ENCODE measurements at regions not wholly inside any gene's neighbourhood (a gene's known extent, or its start where the extent isn't known, plus 50 kb on each side); places are given as distances from the start of the nearest gene placed in this dataset.
"Not testable (repeated sequence)": the region's sequence is repeated elsewhere in the genome, so short reads cannot be mapped to it uniquely, and the experiment has no call there.

- ChIA-PET POLR2A (no interaction called here), CTCF (no interaction called here)
- WGBS (ENCODE audit: insufficient coverage): 43% methylated on average over 1 of the region's 1 CpG
- ATAC-seq (replicated peaks in 1 of 4): no peak
- no peak overlapping the region for H3K4me3 ChIP-seq (ENCODE audit: control insufficient read depth in 1 of 2, extremely low read depth in 1 of 2, low read length in 1 of 2)
- H3K36me3 Mint-ChIP-seq: no peaks in the 10 kb centered on the region
- no peaks in the 10 kb centered on the region for H3K9me3 Mint-ChIP-seq
- H3K9me3 ChIP-seq: no peaks in the 10 kb centered on the region
- no peaks in the 10 kb centered on the region for H3K36me3 ChIP-seq (ENCODE audit: control insufficient read depth in 2 of 2, extremely low read depth in 1 of 2, insufficient read depth in 1 of 2, low read length in 1 of 2)
- H3K27ac ChIP-seq (ENCODE audit: low read length): no peak overlapping the region
- no peak overlapping the region for H3K4me3 Mint-ChIP-seq
- no peaks in the 10 kb centered on the region for H3K27me3 ChIP-seq (replicated peaks in 1 of 2; ENCODE audit: control insufficient read depth in 2 of 2, extremely low read depth in 1 of 2, insufficient read depth in 2 of 2, low read length in 1 of 2)
- peaks cover 15% of the 10 kb centered on the region in 2 donors for H3K27me3 Mint-ChIP-seq
- no peaks in the 10 kb centered on the region for H3K4me1 ChIP-seq (ENCODE audit: control insufficient read depth in 1 of 2, extremely low read depth in 1 of 2, insufficient read depth in 2 of 2, low read length in 2 of 2)
- H3K27ac Mint-ChIP-seq: no peak overlapping the region
- H3K4me1 Mint-ChIP-seq: no peaks in the 10 kb centered on the region
- no peak for DNase-seq
Measured at GRCh38 chr16:55992551-55992950, 117.4 kb upstream of the CES5A start.

GRCh38 chr16:55991843-55992242 lies 116.7 kb upstream of the CES5A start:
- no peaks in the 10 kb centered on the region for H3K36me3 ChIP-seq (ENCODE audit: control insufficient read depth in 2 of 2, extremely low read depth in 1 of 2, insufficient read depth in 1 of 2, low read length in 1 of 2)
- no peaks in the 10 kb centered on the region for H3K27me3 ChIP-seq (replicated peaks in 1 of 2; ENCODE audit: control insufficient read depth in 2 of 2, extremely low read depth in 1 of 2, insufficient read depth in 2 of 2, low read length in 1 of 2)
- H3K27ac ChIP-seq (ENCODE audit: low read length): no peak overlapping the region
- H3K4me3 ChIP-seq (ENCODE audit: control insufficient read depth in 1 of 2, extremely low read depth in 1 of 2, low read length in 1 of 2): no peak overlapping the region
- H3K9me3 Mint-ChIP-seq: no peaks in the 10 kb centered on the region
- no peaks in the 10 kb centered on the region for H3K4me1 Mint-ChIP-seq
- ChIA-PET CTCF (no interaction called here), POLR2A (no interaction called here)
- no peak overlapping the region for H3K4me3 Mint-ChIP-seq
- peaks cover 15 to 17% of the 10 kb centered on the region in 2 donors for H3K27me3 Mint-ChIP-seq
- no peak overlapping the region for H3K27ac Mint-ChIP-seq
- no peaks in the 10 kb centered on the region for H3K4me1 ChIP-seq (ENCODE audit: control insufficient read depth in 1 of 2, extremely low read depth in 1 of 2, insufficient read depth in 2 of 2, low read length in 2 of 2)
- no peaks in the 10 kb centered on the region for H3K9me3 ChIP-seq
- no peaks in the 10 kb centered on the region for H3K36me3 Mint-ChIP-seq
- WGBS (ENCODE audit: insufficient coverage): no CpG with 5 or more reads among the region's 2 CpGs
- no peak for ATAC-seq (replicated peaks in 1 of 4)
- DNase-seq: no peak

- DNase-seq: no peak
- H3K4me3 Mint-ChIP-seq: no peak overlapping the region
- H3K4me1 ChIP-seq (ENCODE audit: control insufficient read depth in 1 of 2, extremely low read depth in 1 of 2, insufficient read depth in 2 of 2, low read length in 2 of 2): no peaks in the 10 kb centered on the region
- H3K27me3 Mint-ChIP-seq: peaks cover 14 to 17% of the 10 kb centered on the region in 2 donors
- H3K4me3 ChIP-seq (ENCODE audit: control insufficient read depth in 1 of 2, extremely low read depth in 1 of 2, low read length in 1 of 2): no peak overlapping the region
- no peaks in the 10 kb centered on the region for H3K36me3 Mint-ChIP-seq
- no peaks in the 10 kb centered on the region for H3K9me3 Mint-ChIP-seq
- CTCF ChIA-PET: no interaction called here
- POLR2A ChIA-PET: no interaction called here
- H3K36me3 ChIP-seq (ENCODE audit: control insufficient read depth in 2 of 2, extremely low read depth in 1 of 2, insufficient read depth in 1 of 2, low read length in 1 of 2): no peaks in the 10 kb centered on the region
- H3K9me3 ChIP-seq: no peaks in the 10 kb centered on the region
- no peak overlapping the region for H3K27ac Mint-ChIP-seq
- H3K4me1 Mint-ChIP-seq: no peaks in the 10 kb centered on the region
- 89% methylated on average over 11 of the region's 18 CpGs for WGBS (ENCODE audit: insufficient coverage)
- no peak overlapping the region for H3K27ac ChIP-seq (ENCODE audit: low read length)
- no peak for ATAC-seq (replicated peaks in 1 of 4)
- H3K27me3 ChIP-seq (replicated peaks in 1 of 2; ENCODE audit: control insufficient read depth in 2 of 2, extremely low read depth in 1 of 2, insufficient read depth in 2 of 2, low read length in 1 of 2): no peaks in the 10 kb centered on the region
Measured at GRCh38 chr16:55989569-55989907, 114.4 kb upstream of the CES5A start.

DNA sequence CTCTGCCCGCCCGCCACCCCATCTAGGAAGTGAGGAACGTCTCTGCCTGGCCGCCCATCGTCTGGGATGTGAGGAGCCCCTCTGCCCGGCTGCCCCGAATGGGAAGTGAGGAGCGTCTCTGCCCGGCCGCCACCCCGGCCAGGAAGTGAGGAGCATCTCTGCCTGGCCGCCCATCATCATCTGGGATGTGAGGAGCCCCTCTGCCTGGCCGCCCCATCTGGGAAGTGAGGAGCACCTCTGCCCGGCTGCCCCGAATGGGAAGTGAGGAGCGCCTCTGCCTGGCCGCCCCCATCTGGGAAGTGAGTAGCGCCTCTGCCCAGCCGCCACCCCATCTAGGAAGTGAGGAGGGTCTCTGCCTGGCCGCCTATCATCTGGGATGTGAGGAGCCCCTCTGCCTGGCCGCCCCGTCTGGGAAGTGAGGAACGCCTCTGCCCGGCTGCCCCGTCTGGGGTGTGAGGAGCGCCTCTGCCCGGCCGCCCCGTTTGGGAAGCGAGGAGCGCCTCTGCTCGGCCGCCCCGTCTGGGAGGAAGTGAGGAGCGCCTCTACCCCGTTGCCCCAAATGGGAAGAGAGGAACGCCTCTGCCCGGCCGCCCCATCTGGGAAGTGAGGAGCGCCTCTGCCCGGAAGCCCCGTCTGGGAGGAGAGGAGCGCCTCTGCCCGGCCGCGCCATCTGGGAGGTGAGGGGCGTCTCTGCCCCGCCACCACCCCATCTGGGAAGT lies 113.8 kb upstream of the CES5A start:
- H3K4me3 Mint-ChIP-seq; H3K36me3 Mint-ChIP-seq; H3K27ac Mint-ChIP-seq; ATAC-seq (replicated peaks in 1 of 4); H3K4me1 Mint-ChIP-seq; DNase-seq; H3K27ac ChIP-seq (ENCODE audit: low read length); POLR2A ChIA-PET; H3K27me3 ChIP-seq (replicated peaks in 1 of 2; ENCODE audit: control insufficient read depth in 2 of 2, extremely low read depth in 1 of 2, insufficient read depth in 2 of 2, low read length in 1 of 2); H3K36me3 ChIP-seq (ENCODE audit: control insufficient read depth in 2 of 2, extremely low read depth in 1 of 2, insufficient read depth in 1 of 2, low read length in 1 of 2); CTCF ChIA-PET; H3K4me3 ChIP-seq (ENCODE audit: control insufficient read depth in 1 of 2, extremely low read depth in 1 of 2, low read length in 1 of 2); H3K9me3 ChIP-seq; H3K4me1 ChIP-seq (ENCODE audit: control insufficient read depth in 1 of 2, extremely low read depth in 1 of 2, insufficient read depth in 2 of 2, low read length in 2 of 2); H3K9me3 Mint-ChIP-seq: not testable (repeated sequence)
- WGBS (ENCODE audit: insufficient coverage): 97% methylated on average over 24 of the region's 48 CpGs
- peaks cover 14 to 19% of the 10 kb centered on the region in 2 donors for H3K27me3 Mint-ChIP-seq

DNA sequence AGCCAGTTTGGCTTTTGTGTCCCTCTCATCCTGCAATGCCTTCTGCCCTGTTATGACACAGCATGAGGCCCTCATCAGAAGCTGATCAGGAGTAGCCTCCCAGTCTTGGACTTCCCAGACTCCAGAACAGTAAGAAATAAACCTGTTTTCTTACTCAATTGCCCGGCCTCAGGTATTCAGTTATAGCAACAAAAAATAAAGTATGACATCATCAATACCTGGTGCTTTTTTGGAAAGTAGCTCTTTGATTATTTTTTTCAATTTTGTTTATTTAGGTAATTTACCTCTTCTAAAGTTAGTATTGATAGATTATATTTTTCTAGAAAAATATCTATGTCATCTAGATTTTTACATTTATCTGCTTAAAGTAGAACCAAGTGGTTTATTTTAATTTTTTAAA lies 112.8 kb upstream of the CES5A start:
- Mint-ChIP-seq H3K36me3 (no peaks in the 10 kb centered on the region), H3K4me3 (no peak overlapping the region), H3K27ac (no peak overlapping the region), H3K27me3 (peaks cover 10 to 21% of the 10 kb centered on the region in 2 donors), H3K9me3 (no peaks in the 10 kb centered on the region), H3K4me1 (no peaks in the 10 kb centered on the region)
- no CpG with 5 or more reads among the region's 1 CpG for WGBS (ENCODE audit: insufficient coverage)
- ChIA-PET POLR2A (no interaction called here), CTCF (no interaction called here)
- peaks cover 0 to 2% of the 10 kb centered on the region in 2 experiments for H3K27me3 ChIP-seq (replicated peaks in 1 of 2; ENCODE audit: control insufficient read depth in 2 of 2, extremely low read depth in 1 of 2, insufficient read depth in 2 of 2, low read length in 1 of 2)
- H3K9me3 ChIP-seq: no peaks in the 10 kb centered on the region
- no peak overlapping the region for H3K4me3 ChIP-seq (ENCODE audit: control insufficient read depth in 1 of 2, extremely low read depth in 1 of 2, low read length in 1 of 2)
- no peaks in the 10 kb centered on the region for H3K36me3 ChIP-seq (ENCODE audit: control insufficient read depth in 2 of 2, extremely low read depth in 1 of 2, insufficient read depth in 1 of 2, low read length in 1 of 2)
- ATAC-seq (replicated peaks in 1 of 4) (no peak), DNase-seq (no peak)
- H3K27ac ChIP-seq (ENCODE audit: low read length): no peak overlapping the region
- no peaks in the 10 kb centered on the region for H3K4me1 ChIP-seq (ENCODE audit: control insufficient read depth in 1 of 2, extremely low read depth in 1 of 2, insufficient read depth in 2 of 2, low read length in 2 of 2)

DNA sequence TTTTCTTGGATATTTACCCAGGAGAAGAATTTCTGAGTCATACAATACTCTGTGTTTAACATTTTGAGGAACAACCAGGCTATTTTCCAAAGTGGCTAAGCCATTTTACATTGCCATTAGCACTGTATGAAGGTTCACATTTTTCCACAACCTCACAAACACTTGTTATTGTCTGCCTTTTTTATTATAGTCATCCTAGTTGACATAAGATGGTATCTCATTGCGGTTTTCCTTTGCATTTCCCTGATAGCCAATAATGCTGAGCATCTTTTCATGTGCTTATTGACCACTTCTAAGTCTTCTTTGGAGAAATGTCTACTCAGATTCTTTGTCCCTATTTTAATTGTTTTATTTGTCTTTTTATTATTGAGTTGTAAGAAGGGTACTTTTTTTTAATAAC lies 107.4 kb upstream of the CES5A start:
- ATAC-seq (replicated peaks in 1 of 4) (no peak), DNase-seq (no peak)
- Mint-ChIP-seq H3K4me3 (no peak overlapping the region), H3K36me3 (no peaks in the 10 kb centered on the region), H3K27me3 (peaks cover 0 to 14% of the 10 kb centered on the region in 2 donors), H3K4me1 (no peaks in the 10 kb centered on the region), H3K9me3 (no peaks in the 10 kb centered on the region), H3K27ac (no peak overlapping the region)
- ChIA-PET CTCF (no interaction called here), POLR2A (no interaction called here)
- no peaks in the 10 kb centered on the region for H3K9me3 ChIP-seq
- H3K4me3 ChIP-seq (ENCODE audit: control insufficient read depth in 1 of 2, extremely low read depth in 1 of 2, low read length in 1 of 2): no peak overlapping the region
- H3K27ac ChIP-seq (ENCODE audit: low read length): no peak overlapping the region
- peaks cover 0 to 2% of the 10 kb centered on the region in 2 experiments for H3K27me3 ChIP-seq (replicated peaks in 1 of 2; ENCODE audit: control insufficient read depth in 2 of 2, extremely low read depth in 1 of 2, insufficient read depth in 2 of 2, low read length in 1 of 2)
- H3K4me1 ChIP-seq (ENCODE audit: control insufficient read depth in 1 of 2, extremely low read depth in 1 of 2, insufficient read depth in 2 of 2, low read length in 2 of 2): no peaks in the 10 kb centered on the region
- H3K36me3 ChIP-seq (ENCODE audit: control insufficient read depth in 2 of 2, extremely low read depth in 1 of 2, insufficient read depth in 1 of 2, low read length in 1 of 2): no peaks in the 10 kb centered on the region
- no CpG with 5 or more reads among the region's 1 CpG for WGBS (ENCODE audit: insufficient coverage)

DNA sequence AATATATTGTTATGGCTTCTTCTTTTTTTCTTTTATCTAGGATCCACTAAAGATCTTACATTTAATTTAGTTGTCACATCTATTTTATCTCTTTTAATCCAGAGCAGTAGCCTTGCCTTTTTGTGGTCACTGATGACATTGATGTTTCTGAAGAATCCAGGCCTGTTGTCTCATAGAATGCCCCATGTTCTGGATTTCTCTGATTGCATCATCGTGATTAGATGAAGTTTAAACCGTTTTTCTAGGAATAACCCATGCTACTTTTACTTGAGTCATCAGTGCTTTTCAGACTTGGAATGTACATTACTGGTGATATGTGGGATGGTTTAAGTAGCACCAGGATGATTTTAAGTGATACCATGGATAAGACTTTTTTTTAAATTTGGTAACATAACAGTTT lies 106.4 kb upstream of the CES5A start:
- CTCF ChIA-PET: no interaction called here
- no peaks in the 10 kb centered on the region for H3K36me3 Mint-ChIP-seq
- 80% methylated on average over 1 of the region's 2 CpGs for WGBS (ENCODE audit: insufficient coverage)

More for the DNA sequence above, 106.4 kb upstream of the CES5A start:
- POLR2A ChIA-PET: no interaction called here
- no peaks in the 10 kb centered on the region for H3K4me1 Mint-ChIP-seq
- Histone ChIP-seq H3K4me3 (ENCODE audit: control insufficient read depth in 1 of 2, extremely low read depth in 1 of 2, low read length in 1 of 2) (no peak overlapping the region), H3K4me1 (ENCODE audit: control insufficient read depth in 1 of 2, extremely low read depth in 1 of 2, insufficient read depth in 2 of 2, low read length in 2 of 2) (no peaks in the 10 kb centered on the region), H3K9me3 (no peaks in the 10 kb centered on the region), H3K27me3 (replicated peaks in 1 of 2; ENCODE audit: control insufficient read depth in 2 of 2, extremely low read depth in 1 of 2, insufficient read depth in 2 of 2, low read length in 1 of 2) (peaks cover 0 to 2% of the 10 kb centered on the region in 2 experiments), H3K27ac (ENCODE audit: low read length) (no peak overlapping the region), H3K36me3 (ENCODE audit: control insufficient read depth in 2 of 2, extremely low read depth in 1 of 2, insufficient read depth in 1 of 2, low read length in 1 of 2) (no peaks in the 10 kb centered on the region)
- DNase-seq: no peak
- no peaks in the 10 kb centered on the region for H3K9me3 Mint-ChIP-seq
- ATAC-seq (replicated peaks in 1 of 4): no peak
- H3K27ac Mint-ChIP-seq: no peak overlapping the region
- H3K4me3 Mint-ChIP-seq: no peak overlapping the region
- peaks cover 0 to 11% of the 10 kb centered on the region in 2 donors for H3K27me3 Mint-ChIP-seq
